HuH-7 (cell line): ENCODE measurements at regions not wholly inside any gene's neighbourhood (a gene's known extent, or its start where the extent isn't known, plus 50 kb on each side); places are given as distances from the start of the nearest gene placed in this dataset.

Experiments
- DNase-seq: peaks from one replicate; pipeline ENCODE4 v3.0.0; 2011; ENCODE audit warnings: low spot score

DNA sequence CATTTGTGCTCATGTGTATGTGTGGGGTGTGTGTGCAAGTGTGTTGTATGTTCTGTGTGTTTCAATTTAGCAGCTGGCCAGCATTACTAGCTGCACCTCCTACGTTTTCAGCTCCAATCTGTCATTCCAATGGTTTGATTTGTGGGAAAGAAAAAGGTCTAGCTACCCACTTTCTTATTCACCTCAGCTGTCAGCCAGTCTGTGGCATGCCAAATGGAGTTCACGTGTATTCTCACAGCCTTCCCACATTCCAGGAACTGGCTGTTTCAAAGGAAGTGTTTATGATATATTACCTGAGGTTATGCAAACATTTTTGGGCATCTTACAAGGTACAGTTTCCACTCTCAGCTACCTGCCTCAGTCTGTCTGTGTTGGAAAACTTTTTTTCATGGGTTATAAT, 220.2 kb upstream of the CPNE8 start:
- DNase-seq: no peak

DNA sequence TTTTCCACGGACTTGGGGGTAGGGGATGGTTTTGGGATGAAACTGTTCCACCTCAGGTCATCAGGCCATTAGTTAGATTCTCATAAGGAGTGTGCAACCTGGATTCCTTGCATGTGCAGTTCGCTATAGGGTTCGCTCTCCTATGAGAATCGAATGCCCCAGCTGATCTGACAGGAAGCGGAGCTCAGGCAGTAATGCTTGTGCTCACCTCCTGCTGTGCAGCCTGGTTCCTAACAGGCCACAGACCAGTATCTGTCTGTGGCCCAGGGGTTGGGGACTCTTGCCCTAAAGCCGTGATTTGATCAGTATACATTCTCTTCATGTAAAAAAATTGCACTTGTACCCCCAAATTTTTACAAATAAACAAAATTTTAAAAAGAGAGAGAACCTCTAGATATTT, 219.4 kb upstream of the CPNE8 start:
- no peak for DNase-seq

DNA sequence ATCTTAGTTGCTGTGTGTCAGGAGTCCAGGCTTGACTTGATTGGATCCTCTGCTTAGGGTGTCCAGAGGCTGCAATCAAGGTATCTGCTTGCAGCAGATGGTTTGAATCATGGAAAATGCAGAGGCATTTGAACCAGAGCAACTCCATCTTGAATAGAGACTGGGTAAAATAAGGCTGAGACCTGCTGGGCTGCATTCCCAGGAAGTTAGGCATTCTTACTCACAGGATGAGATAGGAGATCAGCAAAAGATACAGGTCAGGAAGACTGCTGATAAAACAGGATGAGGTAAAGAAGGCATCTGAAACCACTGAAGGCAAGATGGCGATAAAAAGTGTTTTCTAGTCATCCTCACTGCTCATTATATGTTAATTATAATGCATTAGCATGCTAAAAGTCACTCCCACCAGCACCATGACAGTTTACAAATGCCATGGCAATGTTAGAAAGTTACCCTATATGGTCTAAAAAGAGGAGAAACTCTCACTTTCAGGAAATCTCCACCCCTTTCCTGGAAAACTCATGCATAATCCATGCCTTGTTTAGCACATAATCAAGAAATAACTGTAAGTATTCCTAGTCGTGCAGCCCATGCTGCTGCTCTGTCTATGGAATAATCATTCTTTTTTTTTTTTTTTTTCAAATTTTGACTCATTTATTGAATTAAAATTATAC, 218.3 kb upstream of the CPNE8 start:
- no peak for DNase-seq

DNA sequence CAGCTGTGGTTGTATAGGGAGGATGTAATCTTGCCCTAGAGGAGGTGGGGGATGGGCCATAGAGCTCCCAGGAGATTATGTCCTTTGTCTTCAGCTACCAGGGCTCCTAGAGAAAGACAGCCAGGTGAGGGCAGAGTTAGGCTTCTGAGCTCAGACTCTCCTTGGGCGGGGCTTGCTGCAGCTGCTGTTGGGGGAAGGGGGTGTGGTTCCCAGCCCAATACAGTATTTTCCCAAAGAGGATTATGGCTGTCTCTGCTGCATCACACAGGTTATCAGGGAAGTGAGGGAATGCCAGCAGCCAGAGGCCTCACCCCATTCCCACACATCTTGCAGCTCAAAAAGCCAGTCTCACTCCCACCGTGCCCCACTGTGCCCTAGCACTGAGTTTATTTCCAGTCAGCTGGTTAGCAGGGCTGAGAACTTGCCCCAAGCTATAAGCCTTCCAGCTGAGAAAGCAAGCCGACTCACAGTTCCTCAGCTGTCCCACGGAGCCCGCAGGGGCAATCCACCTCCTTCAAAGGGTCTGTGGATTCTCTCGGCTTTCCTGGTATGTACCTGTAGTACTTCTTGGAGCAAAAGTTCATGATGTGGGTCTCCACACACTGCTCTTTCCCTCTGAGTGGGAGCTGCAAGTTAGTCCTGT, 217.3 kb upstream of the CPNE8 start:
- no peak for DNase-seq

GRCh38 chr12:39116861-39117260, 211.5 kb upstream of the CPNE8 start:
- DNase-seq: no peak

DNA sequence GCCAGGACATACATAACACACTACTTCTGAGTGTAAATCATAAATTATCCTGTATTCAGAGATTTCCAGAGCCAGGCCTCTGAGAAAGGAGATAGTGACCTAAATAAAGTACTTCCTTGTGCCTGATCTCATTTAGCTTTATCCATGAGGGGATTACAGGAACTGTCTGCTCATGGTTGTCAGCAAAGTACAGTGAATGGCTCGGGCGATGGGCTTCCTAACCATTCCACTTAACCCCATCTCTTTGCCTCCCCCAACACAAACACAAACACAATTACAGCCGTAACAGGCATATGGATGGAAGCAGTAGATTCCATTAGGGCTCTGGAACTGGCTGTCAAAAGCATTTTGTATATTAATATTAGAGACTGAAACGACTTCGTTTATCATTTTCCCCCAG, 206.7 kb upstream of the CPNE8 start:
- no peak for DNase-seq

GRCh38 chr12:39105111-39105510, 199.7 kb upstream of the CPNE8 start:
- DNase-seq: no peak

GRCh38 chr12:39103552-39104165, 198.3 kb upstream of the CPNE8 start:
- DNase-seq: peak; percentile 61

DNA sequence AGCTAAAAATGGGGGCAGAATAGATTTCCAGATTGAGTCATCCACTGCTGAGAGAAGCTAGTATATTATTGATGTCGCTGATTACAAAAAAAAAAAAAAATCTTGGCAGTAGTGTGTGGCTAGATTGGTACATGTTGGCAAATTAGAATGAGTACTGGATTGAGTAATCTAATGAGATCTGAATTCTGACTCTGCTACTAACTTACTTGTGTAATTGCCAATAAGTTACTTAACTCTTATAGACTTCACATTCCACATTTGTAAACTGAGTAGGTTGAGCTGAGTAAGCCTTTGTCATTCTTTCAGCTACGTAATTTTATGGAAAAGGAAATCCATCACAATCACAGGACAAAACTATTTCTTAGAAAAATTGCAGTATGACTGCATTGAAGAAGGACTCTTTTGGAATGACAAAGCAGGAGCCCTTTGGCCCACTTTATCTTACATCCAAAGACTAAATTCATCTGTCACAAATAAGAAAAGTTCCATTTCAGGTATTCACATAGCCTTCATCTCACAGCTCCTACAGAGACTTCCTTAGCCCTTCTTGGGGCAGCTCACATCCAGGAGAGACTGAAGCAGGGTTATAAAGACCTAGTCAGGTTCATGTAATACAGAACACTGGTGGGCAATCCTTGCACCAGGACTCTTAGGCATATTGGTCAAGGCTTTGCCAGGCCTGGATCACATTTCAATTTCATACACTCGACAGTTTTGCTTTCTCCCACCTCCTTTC, 197.3 kb upstream of the CPNE8 start:
- DNase-seq: no peak

- DNase-seq: no peak
Observed at GRCh38 chr12:39095636-39096330, 190.4 kb upstream of the CPNE8 start.

DNA sequence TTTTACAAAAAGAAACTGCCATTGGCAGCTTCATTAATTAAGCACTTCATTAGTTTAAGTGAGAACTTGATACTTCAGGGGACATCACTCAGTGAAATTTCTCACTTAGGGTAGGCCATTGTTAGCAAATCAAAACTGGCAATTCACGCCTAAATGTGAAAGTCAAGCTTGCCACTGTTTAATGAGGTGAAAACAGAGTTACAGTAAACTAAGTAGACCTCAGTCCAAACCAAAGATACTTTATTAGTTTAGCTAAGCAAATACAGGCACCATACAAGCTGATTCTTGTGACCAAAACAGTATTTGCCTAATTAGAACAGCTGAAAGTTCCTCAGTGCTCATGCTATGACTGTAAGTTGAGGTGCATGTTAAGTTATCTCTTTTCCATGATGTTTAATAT, 176.5 kb upstream of the CPNE8 start:
- DNase-seq: no peak

DNA sequence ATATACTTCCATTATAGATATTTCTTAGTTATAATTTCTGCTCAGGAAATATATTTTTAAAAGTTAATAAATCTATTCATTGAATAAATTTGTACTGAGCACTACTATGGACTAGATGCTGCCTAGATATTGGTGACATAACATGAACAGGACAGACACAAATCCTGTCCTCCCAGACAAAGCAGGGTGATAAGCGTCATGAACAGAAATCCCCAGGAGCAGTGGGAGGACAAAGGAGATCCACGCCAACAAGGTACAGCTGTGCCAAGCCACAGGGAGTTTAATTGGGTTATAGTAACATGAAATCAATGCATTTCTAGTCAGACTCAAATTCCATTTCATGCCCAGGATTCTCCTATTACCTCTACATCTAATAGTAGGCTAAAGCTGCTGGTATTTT, 171.8 kb upstream of the CPNE8 start:
- no peak for DNase-seq

DNA sequence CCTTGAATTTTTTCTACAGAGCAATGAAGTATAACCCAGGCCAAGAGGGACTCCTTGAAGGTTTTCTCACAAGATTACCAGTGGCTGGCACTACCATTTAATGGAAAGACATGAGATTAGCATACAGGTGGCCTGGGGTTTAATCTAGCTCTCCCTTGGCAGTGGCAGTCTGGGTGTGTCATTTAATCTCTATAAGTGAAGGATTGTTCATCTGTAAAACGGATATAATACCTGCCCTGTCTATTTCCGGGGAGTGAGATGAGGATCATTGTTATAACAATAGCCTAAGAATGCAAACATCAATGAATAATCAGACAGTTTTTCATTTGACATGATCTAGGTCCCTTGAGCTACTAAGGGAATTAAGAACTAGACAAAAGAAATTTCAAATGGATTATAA, 168.7 kb upstream of the CPNE8 start:
- no peak for DNase-seq

GRCh38 chr12:39072658-39073057, 167.3 kb upstream of the CPNE8 start:
- no peak for DNase-seq

DNA sequence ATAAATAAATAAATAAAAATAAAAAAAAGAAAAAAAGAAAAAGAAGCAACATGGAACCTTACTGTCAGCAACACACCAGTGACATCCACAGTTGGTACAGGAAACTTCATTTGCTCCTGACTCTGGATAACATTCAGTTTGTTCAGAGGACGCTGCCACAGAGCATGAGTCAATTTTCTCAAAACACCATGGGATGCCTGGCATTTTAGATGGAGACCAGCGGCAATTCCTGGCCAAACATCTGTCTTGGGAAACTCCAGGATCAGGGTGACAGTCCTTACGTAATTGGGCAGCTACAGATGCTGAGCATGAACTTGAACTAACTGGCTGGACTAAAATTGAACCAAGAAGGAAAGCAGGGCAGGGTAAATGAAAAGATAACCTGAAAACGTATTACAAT, 166.2 kb upstream of the CPNE8 start:
- no peak for DNase-seq

- no peak for DNase-seq
Observed at GRCh38 chr12:39070775-39071174, 165.4 kb upstream of the CPNE8 start.

DNA sequence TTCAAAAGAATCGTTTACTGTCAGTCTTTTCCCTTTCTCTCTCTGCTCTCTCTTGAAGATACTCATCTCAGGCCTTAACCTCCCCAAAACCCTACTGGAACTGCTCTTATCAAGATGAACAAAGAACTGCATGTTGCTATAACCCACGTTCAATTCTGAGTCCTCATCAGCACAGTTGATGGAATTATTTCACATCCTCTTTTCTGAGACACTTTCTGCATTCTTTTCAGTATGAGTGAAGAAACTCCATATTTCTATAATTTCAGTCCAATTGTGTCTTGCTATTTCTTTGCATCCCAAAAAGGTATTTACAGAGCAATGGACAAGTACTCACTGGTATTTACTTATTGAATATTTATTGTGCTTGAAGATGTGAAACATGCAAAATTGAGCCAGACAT, 160.1 kb upstream of the CPNE8 start:
- no peak for DNase-seq

- no peak for DNase-seq
Observed at GRCh38 chr12:39064708-39065107, 159.3 kb upstream of the CPNE8 start.

GRCh38 chr12:39062266-39062996, 157.0 kb upstream of the CPNE8 start:
- DNase-seq: no peak

- no peak for DNase-seq
Observed at GRCh38 chr12:39061576-39061975, 156.2 kb upstream of the CPNE8 start.

DNA sequence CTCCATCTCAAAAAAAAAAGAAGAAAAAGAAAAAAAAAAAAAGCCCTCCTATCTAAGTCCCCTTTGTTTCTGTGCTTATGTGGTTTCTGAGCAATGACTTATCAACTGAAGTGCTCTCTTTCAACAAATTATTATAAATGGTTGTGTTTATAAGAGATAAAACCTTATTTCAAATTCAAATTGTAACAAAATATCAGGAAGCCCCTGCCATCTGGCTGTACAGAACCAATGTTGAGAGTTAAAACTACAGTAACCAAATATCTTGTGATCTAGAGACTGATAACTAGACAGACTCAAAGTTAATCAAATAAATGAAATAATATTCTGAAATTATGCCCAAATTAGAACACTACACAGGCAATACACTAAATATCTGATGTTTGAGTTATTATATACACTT, 143.0 kb upstream of the CPNE8 start:
- no peak for DNase-seq
